GM21717 (cell line): ENCODE measurements at regions not wholly inside any gene's neighbourhood (a gene's known extent, or its start where the extent isn't known, plus 50 kb on each side); places are given as distances from the start of the nearest gene placed in this dataset.
"Not testable (repeated sequence)": the region's sequence is repeated elsewhere in the genome, so short reads cannot be mapped to it uniquely, and the experiment has no call there.

Source experiments
- ATAC-seq: cut with Tn5 transposase; IDR thresholded peaks from one replicate; pipeline ENCODE4 v1.9.1; 2021; ENCODE audit warnings: mild to moderate bottlenecking, moderate library complexity; ENCODE audit not compliant: unreplicated experiment

- ATAC-seq: no peak
These were observed 66.0 kb downstream of the KBTBD8 start for GRCh38 chr3:67064105-67064504.

GRCh38 chr3:67067251-67067650 lies 69.1 kb downstream of the KBTBD8 start:
- peak; percentile 91 for ATAC-seq

- not testable (repeated sequence) for ATAC-seq
These were observed 74.5 kb downstream of the KBTBD8 start for GRCh38 chr3:67072640-67073039.

DNA sequence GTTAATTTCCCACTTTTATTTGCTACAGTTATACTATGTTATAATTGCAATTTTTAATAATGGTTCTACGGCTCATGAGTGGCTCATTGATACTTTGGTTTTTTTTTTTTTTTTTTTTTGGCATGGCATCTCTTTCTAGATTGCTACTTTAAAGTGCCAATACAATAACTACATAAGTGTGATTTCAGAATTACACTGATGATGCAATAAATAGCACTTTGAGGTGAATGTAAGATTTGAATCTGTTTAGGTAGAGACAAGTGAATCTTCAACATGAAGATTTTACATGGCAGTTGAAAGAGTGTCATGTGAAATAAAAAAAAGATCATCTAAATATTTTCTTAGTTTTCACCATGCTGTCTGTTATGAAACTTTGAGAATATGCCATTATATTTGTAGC lies 75.7 kb downstream of the KBTBD8 start:
- ATAC-seq: no peak

- no peak for ATAC-seq
These were observed 77.2 kb downstream of the KBTBD8 start for GRCh38 chr3:67075295-67075694.

- ATAC-seq: no peak
These were observed 78.5 kb downstream of the KBTBD8 start for GRCh38 chr3:67076607-67077006.

DNA sequence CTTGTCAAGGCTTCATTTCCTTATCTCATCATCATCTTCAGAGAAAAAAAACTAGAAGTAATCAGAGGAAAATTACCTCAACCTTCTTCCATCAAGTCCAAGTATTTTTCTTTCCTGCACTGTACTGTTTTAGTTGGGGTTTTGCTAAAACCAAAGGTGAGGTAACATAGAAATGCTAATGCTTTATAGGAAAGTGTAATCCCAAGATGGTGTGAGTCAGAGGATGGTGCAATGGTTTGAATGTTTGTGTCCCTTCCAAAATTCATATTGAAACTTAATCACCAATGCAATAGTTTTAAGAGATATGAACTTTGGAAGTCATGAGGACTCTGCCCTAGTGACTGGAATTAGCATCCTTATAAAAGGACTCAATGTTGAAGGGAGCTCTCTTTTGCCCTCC lies 79.5 kb downstream of the KBTBD8 start:
- ATAC-seq: no peak

DNA sequence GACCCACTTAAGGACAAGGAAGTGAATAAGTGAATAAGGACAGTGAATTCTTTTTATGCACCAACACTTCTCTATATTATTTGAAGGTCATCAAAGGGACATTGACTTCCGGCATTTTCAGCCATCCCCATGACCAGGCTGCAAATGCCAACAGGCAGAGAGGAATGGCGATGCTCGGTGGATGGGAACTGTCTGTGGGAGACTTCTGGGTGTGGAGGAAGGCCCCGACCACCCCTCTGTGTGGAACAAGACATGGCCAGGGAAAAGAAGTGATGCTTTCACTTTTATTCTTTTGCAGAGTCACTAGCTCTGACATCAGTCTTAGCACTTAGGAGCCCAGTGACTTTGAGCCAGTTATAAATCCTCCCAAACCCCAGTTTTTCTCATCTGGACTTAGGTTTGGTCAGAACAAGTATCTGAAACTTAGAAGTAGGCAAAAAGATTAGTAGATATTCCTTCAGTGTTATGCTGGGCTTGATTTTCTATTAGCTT lies 84.5 kb downstream of the KBTBD8 start:
- no peak for ATAC-seq

DNA sequence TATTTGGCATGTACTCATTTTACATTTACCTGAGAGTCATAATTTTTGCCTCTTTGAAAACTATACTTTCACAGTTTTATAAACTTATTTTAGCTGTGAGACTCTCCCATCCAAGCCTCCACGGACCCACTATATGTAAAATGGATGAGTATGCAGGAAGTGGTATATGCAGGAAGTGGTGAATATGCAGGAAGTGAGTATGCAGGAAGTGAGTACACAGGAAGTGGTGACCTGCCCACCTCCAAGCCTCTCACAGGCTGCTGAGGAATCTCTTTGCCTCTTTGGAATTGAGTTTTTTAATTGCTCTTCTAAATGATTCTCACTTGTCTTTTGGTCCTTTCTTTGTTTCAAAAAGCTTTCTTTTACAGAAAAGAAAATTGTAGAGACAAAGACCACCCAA lies 85.2 kb downstream of the KBTBD8 start:
- ATAC-seq: peak; percentile 73

DNA sequence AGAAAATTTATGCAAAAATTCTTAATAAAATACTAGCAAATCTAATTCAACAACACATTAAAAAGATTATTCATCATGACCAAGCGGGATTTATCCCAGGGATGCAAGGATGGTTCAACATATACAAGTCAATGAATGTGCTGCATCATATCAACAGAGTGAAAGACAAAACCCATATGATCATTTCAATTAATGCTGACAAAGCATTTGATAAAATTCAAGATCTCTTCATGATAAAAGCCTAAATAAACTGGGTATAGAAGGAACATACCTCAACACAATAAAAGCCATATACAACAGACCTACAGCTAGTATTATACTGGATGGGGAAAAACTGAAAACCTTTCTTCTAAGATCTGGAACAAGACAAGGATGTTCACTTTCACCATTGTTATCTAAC lies 89.7 kb downstream of the KBTBD8 start:
- no peak for ATAC-seq

- no peak for ATAC-seq
These were observed 92.4 kb downstream of the KBTBD8 start for GRCh38 chr3:67090474-67090873.

- no peak for ATAC-seq
These were observed 95.2 kb downstream of the KBTBD8 start for GRCh38 chr3:67093305-67093704.

GRCh38 chr3:67094167-67094566 lies 96.1 kb downstream of the KBTBD8 start:
- no peak for ATAC-seq

DNA sequence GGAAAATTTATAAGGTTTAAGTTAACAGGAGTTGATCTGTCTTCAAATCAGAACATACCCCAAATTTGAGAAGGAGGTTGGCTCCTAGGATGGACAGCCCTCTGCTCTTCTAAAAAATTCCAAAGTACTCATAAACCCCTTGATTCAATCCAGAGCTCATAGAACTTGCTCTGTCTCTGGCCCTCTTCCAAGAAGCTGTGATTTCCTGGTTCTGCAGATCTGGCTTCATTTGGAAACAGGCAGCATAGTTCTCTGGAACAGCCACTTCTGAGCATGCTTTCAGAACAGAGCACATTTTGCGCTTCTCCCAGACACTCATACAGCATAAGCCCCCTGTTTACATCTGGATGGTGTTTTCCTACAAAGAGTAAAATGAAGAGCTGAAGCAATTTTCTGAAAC lies 96.7 kb downstream of the KBTBD8 start:
- ATAC-seq: no peak

GRCh38 chr3:67104388-67104787 lies 106.3 kb downstream of the KBTBD8 start:
- ATAC-seq: no peak

DNA sequence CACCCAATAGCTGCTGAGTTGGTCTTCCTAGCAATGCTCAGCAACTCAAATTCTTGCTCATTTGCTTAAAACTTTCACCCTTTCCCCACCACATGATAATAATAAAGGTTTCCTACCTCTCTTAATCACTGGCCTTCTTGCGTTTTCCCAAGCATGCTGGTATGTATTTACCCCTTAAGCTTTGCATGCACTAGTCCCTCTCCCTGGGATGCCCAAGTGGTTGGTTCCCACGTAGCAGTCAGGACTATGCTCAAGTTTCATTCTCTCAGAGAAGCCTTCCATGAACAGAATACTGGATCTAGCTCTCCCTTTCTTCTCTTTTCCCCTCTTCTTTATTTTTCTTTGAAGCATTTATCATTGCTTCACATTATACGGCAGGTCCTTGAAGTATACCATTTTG lies 108.8 kb downstream of the KBTBD8 start:
- ATAC-seq: no peak

- ATAC-seq: no peak
These were observed 111.6 kb downstream of the KBTBD8 start for GRCh38 chr3:67109651-67110204.

GRCh38 chr3:67113802-67114407 lies 115.8 kb downstream of the KBTBD8 start:
- peak; percentile 98 for ATAC-seq

- no peak for ATAC-seq
These were observed 120.0 kb downstream of the KBTBD8 start for GRCh38 chr3:67118122-67118521.

- no peak for ATAC-seq
These were observed 120.5 kb downstream of the KBTBD8 start for GRCh38 chr3:67118635-67119034.

- no peak for ATAC-seq
These were observed 125.8 kb downstream of the KBTBD8 start for GRCh38 chr3:67123914-67124313.

DNA sequence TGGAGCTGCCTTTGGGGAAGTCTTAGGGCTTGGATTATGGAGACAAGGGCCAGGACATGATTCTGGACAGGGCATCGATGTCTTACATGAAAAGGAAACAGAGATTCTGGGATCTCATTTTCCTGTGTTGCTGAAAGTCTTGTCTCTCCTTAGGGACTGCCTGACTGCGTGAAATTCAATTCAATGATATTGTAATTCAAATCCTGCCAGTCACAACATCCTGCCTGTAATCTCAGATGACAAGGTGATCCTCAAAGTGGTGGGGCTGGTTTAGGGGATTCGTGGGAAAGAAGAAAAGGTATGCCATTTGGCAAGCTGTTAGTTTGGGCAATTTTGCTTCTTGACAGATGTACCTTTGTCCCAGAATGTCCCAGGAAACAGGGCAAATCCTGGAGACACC lies 129.1 kb downstream of the KBTBD8 start:
- ATAC-seq: no peak

DNA sequence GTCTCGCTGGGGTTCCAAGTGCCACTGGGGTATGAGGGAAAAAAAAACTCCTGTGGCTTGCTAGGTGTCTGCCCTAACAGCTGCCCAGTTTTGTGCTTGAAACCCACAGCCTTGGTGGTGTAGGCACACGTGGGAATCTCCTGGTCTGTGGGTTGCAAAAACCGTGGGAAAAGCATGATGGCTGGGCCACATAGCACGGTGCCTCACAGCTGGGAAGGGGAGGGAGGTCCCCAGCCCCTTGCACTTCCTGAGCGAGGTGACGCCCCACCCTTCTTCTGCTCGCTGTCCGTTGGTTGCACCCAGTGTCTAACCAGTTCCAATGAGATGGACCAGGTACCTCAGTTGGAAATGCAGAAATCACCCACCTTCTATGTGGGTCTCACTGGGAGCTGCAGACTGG lies 144.3 kb downstream of the KBTBD8 start:
- ATAC-seq: no peak
